GM12872 (cell line): ENCODE measurements at regions not wholly inside any gene's neighbourhood (a gene's known extent, or its start where the extent isn't known, plus 50 kb on each side); places are given as distances from the start of the nearest gene placed in this dataset.

Source experiments
- TF ChIP-seq, protein P1 (sequence below): IDR thresholded peaks from 3 replicates; pipeline ENCODE4 v1.5.1; 2011; ENCODE audit warnings: low read depth, mild to moderate bottlenecking, low read length, moderate library complexity; ENCODE audit not compliant: insufficient read depth

DNA sequence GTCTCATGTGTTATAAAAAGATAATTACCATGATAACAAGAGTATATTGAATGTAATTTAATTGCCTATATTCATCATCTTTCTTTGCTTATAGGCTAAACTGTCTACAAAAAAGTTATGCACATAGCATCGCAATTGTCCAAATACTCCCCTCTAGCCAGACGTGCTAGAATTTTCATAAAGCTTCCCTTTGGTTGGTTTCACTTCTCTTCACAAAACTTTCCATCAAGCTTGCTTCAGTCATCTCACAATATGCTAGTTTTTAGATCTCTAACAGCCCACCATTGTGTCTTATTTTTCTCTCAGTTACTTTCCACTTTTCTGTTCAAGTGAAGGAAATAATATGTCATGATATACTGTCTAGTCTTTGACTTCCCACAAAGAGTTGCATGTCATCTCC is 448.3 kb upstream of the SPANXN1 start:
- TF ChIP-seq, protein P1, sequence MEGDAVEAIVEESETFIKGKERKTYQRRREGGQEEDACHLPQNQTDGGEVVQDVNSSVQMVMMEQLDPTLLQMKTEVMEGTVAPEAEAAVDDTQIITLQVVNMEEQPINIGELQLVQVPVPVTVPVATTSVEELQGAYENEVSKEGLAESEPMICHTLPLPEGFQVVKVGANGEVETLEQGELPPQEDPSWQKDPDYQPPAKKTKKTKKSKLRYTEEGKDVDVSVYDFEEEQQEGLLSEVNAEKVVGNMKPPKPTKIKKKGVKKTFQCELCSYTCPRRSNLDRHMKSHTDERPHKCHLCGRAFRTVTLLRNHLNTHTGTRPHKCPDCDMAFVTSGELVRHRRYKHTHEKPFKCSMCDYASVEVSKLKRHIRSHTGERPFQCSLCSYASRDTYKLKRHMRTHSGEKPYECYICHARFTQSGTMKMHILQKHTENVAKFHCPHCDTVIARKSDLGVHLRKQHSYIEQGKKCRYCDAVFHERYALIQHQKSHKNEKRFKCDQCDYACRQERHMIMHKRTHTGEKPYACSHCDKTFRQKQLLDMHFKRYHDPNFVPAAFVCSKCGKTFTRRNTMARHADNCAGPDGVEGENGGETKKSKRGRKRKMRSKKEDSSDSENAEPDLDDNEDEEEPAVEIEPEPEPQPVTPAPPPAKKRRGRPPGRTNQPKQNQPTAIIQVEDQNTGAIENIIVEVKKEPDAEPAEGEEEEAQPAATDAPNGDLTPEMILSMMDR: no peak

GRCh38 chrX:144801786-144802185 is 445.5 kb upstream of the SPANXN1 start:
- TF ChIP-seq, protein P1: no peak

GRCh38 chrX:144809025-144809424 is 438.3 kb upstream of the SPANXN1 start:
- TF ChIP-seq, protein P1: no peak

- TF ChIP-seq, protein P1: no peak
Observed at GRCh38 chrX:144810539-144810938, 436.8 kb upstream of the SPANXN1 start.

DNA sequence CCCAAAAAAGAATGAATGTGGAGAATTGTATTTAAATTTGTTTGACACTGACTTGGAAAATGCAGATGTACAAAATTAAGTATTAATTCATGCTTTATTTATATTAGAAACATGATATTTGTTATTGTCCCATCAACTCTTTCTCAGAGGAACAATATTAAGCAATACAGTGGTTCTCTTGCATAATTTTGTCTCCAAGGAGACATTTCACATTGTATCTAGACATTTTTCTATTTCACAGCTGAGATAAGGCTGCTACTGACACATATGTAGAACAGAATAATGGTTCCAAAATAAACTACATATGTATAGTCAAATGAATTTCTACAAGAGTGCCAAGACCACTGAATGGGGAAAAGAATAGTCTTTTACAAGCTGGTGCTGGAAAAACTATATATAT is 427.9 kb upstream of the SPANXN1 start:
- TF ChIP-seq, protein P1: no peak

- TF ChIP-seq, protein P1: no peak
Observed at GRCh38 chrX:144840616-144841015, 406.7 kb upstream of the SPANXN1 start.

DNA sequence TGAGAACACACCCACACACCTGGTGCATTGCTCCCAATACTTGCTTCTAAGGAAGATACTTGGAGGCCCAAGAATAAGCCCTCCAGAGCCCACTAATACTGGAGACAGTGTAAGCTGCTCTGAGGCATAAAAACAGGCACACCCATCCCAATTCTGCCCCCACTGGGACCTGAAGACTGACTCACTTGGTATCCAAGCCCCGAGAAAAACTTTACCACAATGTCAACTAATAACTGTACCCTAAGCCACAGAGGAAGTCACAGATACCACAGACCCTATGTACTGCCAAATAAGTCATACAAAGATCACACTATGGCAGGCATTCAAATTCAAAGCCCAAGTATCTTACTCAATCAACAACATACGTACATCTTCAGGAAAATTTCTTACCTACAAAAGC is 398.2 kb upstream of the SPANXN1 start:
- TF ChIP-seq, protein P1: no peak

DNA sequence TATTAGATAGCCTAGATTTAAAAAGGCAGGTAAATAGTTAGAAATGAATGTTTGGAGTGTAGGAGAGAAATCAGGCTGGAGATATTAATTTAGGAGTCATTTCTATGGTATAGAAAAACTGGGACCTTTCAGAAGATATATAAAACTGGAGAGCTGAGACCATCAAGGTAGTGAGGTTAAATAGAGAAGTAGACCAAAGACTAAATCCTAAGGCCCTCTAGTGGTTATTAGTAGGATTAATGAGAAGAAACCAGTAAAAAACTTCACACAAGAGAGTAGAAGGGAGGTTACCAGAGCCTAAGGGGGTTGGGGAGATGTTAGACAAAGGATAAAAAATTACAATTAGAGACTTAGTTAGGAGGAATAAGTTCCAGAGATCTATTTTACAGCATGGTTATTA is 351.0 kb upstream of the SPANXN1 start:
- TF ChIP-seq, protein P1: no peak
